ENCODE measurements at regions not wholly inside any gene's neighbourhood (a gene's known extent, or its start where the extent isn't known, plus 50 kb on each side); places are given as distances from the start of the nearest gene placed in this dataset.

- Mint-ChIP-seq H3K4me1 (no peaks in the 10 kb centered on the region), H3K27me3 (peaks cover 3 to 8% of the 10 kb centered on the region in 2 donors), H3K4me3 (no peak overlapping the region), H3K36me3 (no peaks in the 10 kb centered on the region), H3K27ac (no peak overlapping the region), H3K9me3 (peaks cover 0 to 6% (median 0%) of the 10 kb centered on the region in 5 donors)
- CTCF ChIA-PET, result no interaction called here
- no peak overlapping the region for H3K4me3 ChIP-seq (ENCODE audit: low read length)
- no peaks in the 10 kb centered on the region for H3K4me1 ChIP-seq (ENCODE audit: insufficient read depth, low read length)
- H3K27me3 ChIP-seq (ENCODE audit: insufficient read depth, low read length, poor library complexity, severe bottlenecking), result no peaks in the 10 kb centered on the region
- H3K36me3 ChIP-seq (ENCODE audit: insufficient read depth, low read length), result no peaks in the 10 kb centered on the region
- no peak overlapping the region for H3K27ac ChIP-seq (ENCODE audit: low read depth, low read length)
- DNase-seq, result no peak
- H3K9me3 ChIP-seq (ENCODE audit: low read length), result no peaks in the 10 kb centered on the region
- POLR2A ChIA-PET, result no interaction called here
Measured at GRCh38 chr1:199447906-199448305, 579.6 kb upstream of the NR5A2 start.

- Histone ChIP-seq H3K4me3 (ENCODE audit: low read length) (no peak overlapping the region), H3K27me3 (ENCODE audit: insufficient read depth, low read length, poor library complexity, severe bottlenecking) (no peaks in the 10 kb centered on the region), H3K27ac (ENCODE audit: low read depth, low read length) (no peak overlapping the region), H3K9me3 (ENCODE audit: low read length) (no peaks in the 10 kb centered on the region), H3K4me1 (ENCODE audit: insufficient read depth, low read length) (no peaks in the 10 kb centered on the region), H3K36me3 (ENCODE audit: insufficient read depth, low read length) (no peaks in the 10 kb centered on the region)
- no peak for DNase-seq
- Mint-ChIP-seq H3K9me3 (peaks cover 0 to 2% (median 0%) of the 10 kb centered on the region in 5 donors), H3K4me1 (no peaks in the 10 kb centered on the region), H3K27me3 (peaks cover 3 to 8% of the 10 kb centered on the region in 2 donors), H3K4me3 (no peak overlapping the region), H3K27ac (no peak overlapping the region), H3K36me3 (no peaks in the 10 kb centered on the region)
- POLR2A ChIA-PET, result no interaction called here
- CTCF ChIA-PET, result no interaction called here
Measured at GRCh38 chr1:199448646-199449045, 578.9 kb upstream of the NR5A2 start.

- Histone ChIP-seq H3K4me3 (ENCODE audit: low read length) (no peak overlapping the region), H3K4me1 (ENCODE audit: insufficient read depth, low read length) (no peaks in the 10 kb centered on the region), H3K36me3 (ENCODE audit: insufficient read depth, low read length) (no peaks in the 10 kb centered on the region), H3K27me3 (ENCODE audit: insufficient read depth, low read length, poor library complexity, severe bottlenecking) (no peaks in the 10 kb centered on the region), H3K27ac (ENCODE audit: low read depth, low read length) (no peak overlapping the region), H3K9me3 (ENCODE audit: low read length) (no peaks in the 10 kb centered on the region)
- no peaks in the 10 kb centered on the region for H3K36me3 Mint-ChIP-seq
- peaks cover 0 to 2% (median 0%) of the 10 kb centered on the region in 5 donors for H3K9me3 Mint-ChIP-seq
- H3K27ac Mint-ChIP-seq, result no peak overlapping the region
- no peaks in the 10 kb centered on the region for H3K4me1 Mint-ChIP-seq
- CTCF ChIA-PET, result no interaction called here
- peaks cover 3 to 8% of the 10 kb centered on the region in 2 donors for H3K27me3 Mint-ChIP-seq
- POLR2A ChIA-PET, result no interaction called here
- DNase-seq, result no peak
- H3K4me3 Mint-ChIP-seq, result no peak overlapping the region
Measured at GRCh38 chr1:199449221-199449620, 578.3 kb upstream of the NR5A2 start.

- Histone ChIP-seq H3K4me1 (ENCODE audit: insufficient read depth, low read length) (no peaks in the 10 kb centered on the region), H3K27ac (ENCODE audit: low read depth, low read length) (no peak overlapping the region), H3K36me3 (ENCODE audit: insufficient read depth, low read length) (no peaks in the 10 kb centered on the region), H3K9me3 (ENCODE audit: low read length) (no peaks in the 10 kb centered on the region), H3K4me3 (ENCODE audit: low read length) (no peak overlapping the region), H3K27me3 (ENCODE audit: insufficient read depth, low read length, poor library complexity, severe bottlenecking) (no peaks in the 10 kb centered on the region)
- Mint-ChIP-seq H3K4me3 (no peak overlapping the region), H3K9me3 (peaks cover 0 to 2% (median 0%) of the 10 kb centered on the region in 5 donors), H3K27me3 (peaks cover 3 to 8% of the 10 kb centered on the region in 2 donors), H3K27ac (no peak overlapping the region), H3K4me1 (no peaks in the 10 kb centered on the region), H3K36me3 (no peaks in the 10 kb centered on the region)
- ChIA-PET CTCF (no interaction called here), POLR2A (no interaction called here)
- DNase-seq, result no peak
Measured at GRCh38 chr1:199449681-199450080, 577.8 kb upstream of the NR5A2 start.

GRCh38 chr1:199452627-199453026, 574.9 kb upstream of the NR5A2 start:
- Histone ChIP-seq H3K36me3 (ENCODE audit: insufficient read depth, low read length) (no peaks in the 10 kb centered on the region), H3K9me3 (ENCODE audit: low read length) (no peaks in the 10 kb centered on the region), H3K27ac (ENCODE audit: low read depth, low read length) (no peak overlapping the region), H3K27me3 (ENCODE audit: insufficient read depth, low read length, poor library complexity, severe bottlenecking) (no peaks in the 10 kb centered on the region), H3K4me3 (ENCODE audit: low read length) (no peak overlapping the region), H3K4me1 (ENCODE audit: insufficient read depth, low read length) (no peaks in the 10 kb centered on the region)
- peaks cover 0 to 2% (median 0%) of the 10 kb centered on the region in 5 donors for H3K9me3 Mint-ChIP-seq
- ChIA-PET CTCF (no interaction called here), POLR2A (no interaction called here)
- H3K4me1 Mint-ChIP-seq, result no peaks in the 10 kb centered on the region
- H3K27me3 Mint-ChIP-seq, result peaks cover 0 to 1% of the 10 kb centered on the region in 2 donors
- no peaks in the 10 kb centered on the region for H3K36me3 Mint-ChIP-seq
- H3K4me3 Mint-ChIP-seq, result no peak overlapping the region
- DNase-seq, result no peak
- H3K27ac Mint-ChIP-seq, result no peak overlapping the region

GRCh38 chr1:199453723-199454122, 573.8 kb upstream of the NR5A2 start:
- DNase-seq, result no peak
- Histone ChIP-seq H3K27me3 (ENCODE audit: insufficient read depth, low read length, poor library complexity, severe bottlenecking) (no peaks in the 10 kb centered on the region), H3K4me3 (ENCODE audit: low read length) (no peak overlapping the region), H3K36me3 (ENCODE audit: insufficient read depth, low read length) (no peaks in the 10 kb centered on the region), H3K9me3 (ENCODE audit: low read length) (no peaks in the 10 kb centered on the region), H3K4me1 (ENCODE audit: insufficient read depth, low read length) (no peaks in the 10 kb centered on the region), H3K27ac (ENCODE audit: low read depth, low read length) (no peak overlapping the region)
- ChIA-PET CTCF (no interaction called here), POLR2A (no interaction called here)
- no peak overlapping the region for H3K4me3 Mint-ChIP-seq
- peaks cover 1 to 5% of the 10 kb centered on the region in 2 donors for H3K27me3 Mint-ChIP-seq
- no peak overlapping the region for H3K27ac Mint-ChIP-seq
- no peaks in the 10 kb centered on the region for H3K36me3 Mint-ChIP-seq
- H3K9me3 Mint-ChIP-seq, result peaks cover 0 to 2% (median 0%) of the 10 kb centered on the region in 5 donors
- no peaks in the 10 kb centered on the region for H3K4me1 Mint-ChIP-seq

- H3K9me3 ChIP-seq (ENCODE audit: low read length), result no peaks in the 10 kb centered on the region
- H3K4me3 Mint-ChIP-seq, result no peak overlapping the region
- H3K27ac ChIP-seq (ENCODE audit: low read depth, low read length), result no peak overlapping the region
- no peaks in the 10 kb centered on the region for H3K4me1 Mint-ChIP-seq
- peaks cover 0 to 14% of the 10 kb centered on the region in 2 donors for H3K27me3 Mint-ChIP-seq
- H3K4me3 ChIP-seq (ENCODE audit: low read length), result no peak overlapping the region
- peaks cover 5 to 9% (median 7%) of the 10 kb centered on the region in 5 donors for H3K9me3 Mint-ChIP-seq
- DNase-seq, result no peak
- CTCF ChIA-PET, result no interaction called here
- POLR2A ChIA-PET, result no interaction called here
- no peaks in the 10 kb centered on the region for H3K36me3 ChIP-seq (ENCODE audit: insufficient read depth, low read length)
- no peaks in the 10 kb centered on the region for H3K27me3 ChIP-seq (ENCODE audit: insufficient read depth, low read length, poor library complexity, severe bottlenecking)
- no peaks in the 10 kb centered on the region for H3K4me1 ChIP-seq (ENCODE audit: insufficient read depth, low read length)
- peaks cover 0 to 7% (median 2%) of the 10 kb centered on the region in 3 donors for H3K36me3 Mint-ChIP-seq
- no peak overlapping the region for H3K27ac Mint-ChIP-seq
Measured at GRCh38 chr1:199460933-199461332, 566.6 kb upstream of the NR5A2 start.

DNA sequence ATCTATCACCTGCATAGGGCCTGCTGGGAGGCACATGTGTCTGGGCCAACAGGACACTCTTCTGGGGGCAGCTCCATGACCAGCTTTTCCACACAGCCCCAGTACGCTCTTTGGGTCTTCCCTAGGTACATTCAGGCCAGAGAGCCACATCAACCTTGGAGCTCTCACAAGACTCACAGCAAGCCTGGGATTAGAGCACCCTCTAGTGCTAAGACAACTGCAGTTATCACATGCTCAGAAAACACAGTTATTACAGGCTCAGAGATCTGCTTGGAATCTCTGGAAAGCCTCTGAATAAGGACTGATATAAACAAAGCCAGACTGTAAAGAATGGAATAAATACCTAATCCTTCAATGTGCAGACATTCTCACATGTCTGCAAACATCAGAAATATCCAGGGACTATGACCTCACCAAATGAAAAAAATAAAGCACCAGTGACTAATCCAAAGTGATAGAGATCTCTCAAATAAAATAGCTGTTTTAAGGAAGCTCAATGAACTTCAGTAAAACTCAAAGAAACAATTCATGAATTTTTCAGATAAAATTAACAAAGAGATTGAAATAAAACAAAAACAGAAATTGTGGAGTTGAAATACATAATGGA, 563.9 kb upstream of the NR5A2 start:
- Histone ChIP-seq H3K27me3 (ENCODE audit: insufficient read depth, low read length, poor library complexity, severe bottlenecking) (no peaks in the 10 kb centered on the region), H3K4me1 (ENCODE audit: insufficient read depth, low read length) (no peaks in the 10 kb centered on the region), H3K9me3 (ENCODE audit: low read length) (no peaks in the 10 kb centered on the region), H3K27ac (ENCODE audit: low read depth, low read length) (no peak overlapping the region), H3K36me3 (ENCODE audit: insufficient read depth, low read length) (no peaks in the 10 kb centered on the region), H3K4me3 (ENCODE audit: low read length) (no peak overlapping the region)
- ChIA-PET CTCF (no interaction called here), POLR2A (no interaction called here)
- H3K27me3 Mint-ChIP-seq, result peaks cover 0 to 9% of the 10 kb centered on the region in 2 donors
- peaks cover 0 to 7% (median 2%) of the 10 kb centered on the region in 3 donors for H3K36me3 Mint-ChIP-seq
- no peaks in the 10 kb centered on the region for H3K4me1 Mint-ChIP-seq
- no peak overlapping the region for H3K27ac Mint-ChIP-seq
- DNase-seq, result no peak
- peaks cover 5 to 9% (median 7%) of the 10 kb centered on the region in 5 donors for H3K9me3 Mint-ChIP-seq
- H3K4me3 Mint-ChIP-seq, result no peak overlapping the region

All from CD8-positive, alpha-beta memory T cell (primary cell).